ENCODE measurements at regions not wholly inside any gene's neighbourhood (a gene's known extent, or its start where the extent isn't known, plus 50 kb on each side); places are given as distances from the start of the nearest gene placed in this dataset.

DNA sequence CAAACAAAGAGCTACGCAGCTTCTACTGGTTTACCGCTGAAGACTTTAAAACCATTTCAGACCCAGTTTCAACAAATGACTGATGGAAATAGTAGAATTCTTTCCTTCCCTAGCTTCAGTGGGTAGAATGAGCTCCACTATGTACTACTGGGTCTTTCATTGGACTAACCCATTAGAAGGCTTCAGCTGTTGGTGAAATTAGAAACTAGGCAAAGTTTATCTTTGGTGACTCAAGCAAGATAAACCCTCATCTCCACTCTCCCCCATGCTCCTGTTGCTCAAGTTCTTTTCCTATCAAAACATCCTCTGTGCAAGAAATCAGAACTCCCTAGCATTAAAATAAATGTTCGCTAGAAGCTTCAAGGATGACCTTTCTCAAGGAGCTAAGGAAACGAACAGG is 159.2 kb downstream of the PAWR start (continued):
- TF ChIP-seq ZNF432 (CRISPR knock-in tag; IDR thresholded peaks at IDR 0.05; ENCODE audit: borderline replicate concordance) = no peak
- TF ChIP-seq EP300 (IDR thresholded peaks at IDR 0.05; ENCODE audit: low read depth in 2 of 2, low read length in 2 of 2) = 0 out of 4 replicates have a peak, but pooled peaks of 1 of the 2 experiments have one; percentile 14
- no peak for TF ChIP-seq EP300 (CRISPR knock-in tag; IDR thresholded peaks at IDR 0.05; ENCODE audit: borderline replicate concordance)
- TF ChIP-seq MED1 (CRISPR knock-in tag; IDR thresholded peaks at IDR 0.05) = 0 out of 2 replicates have a peak, but pooled peaks have one; percentile 18
- TF ChIP-seq SIX4 (CRISPR knock-in tag; IDR thresholded peaks at IDR 0.05) = no peak
- no peak for TF ChIP-seq MBD4 (IDR thresholded peaks at IDR 0.05; ENCODE audit: borderline replicate concordance, low read length)
- TF ChIP-seq POLR2AphosphoS2 (IDR thresholded peaks at IDR 0.05; ENCODE audit: low read depth, low read length) = no peak
- no peak for TF ChIP-seq ZSCAN9 (CRISPR knock-in tag; IDR thresholded peaks at IDR 0.05; ENCODE audit: borderline replicate concordance)
- TF ChIP-seq FIP1L1 (IDR thresholded peaks at IDR 0.05; ENCODE audit: borderline replicate concordance, insufficient read depth, low read depth, low read length) = no peak
- no peak for TF ChIP-seq FOXP1 (IDR thresholded peaks at IDR 0.05)
- TF ChIP-seq FOXP1 (CRISPR knock-in tag; IDR thresholded peaks at IDR 0.05) = 0 out of 2 replicates have a peak, but pooled peaks have one; percentile 8
- TF ChIP-seq SOX13 (IDR thresholded peaks at IDR 0.05) = no peak
- TF ChIP-seq SOX13 (CRISPR knock-in tag; conservative IDR thresholded peaks at IDR 0.05 in 1 of 2, IDR thresholded peaks at IDR 0.05 in 1 of 2) = 0 out of 4 replicates have a peak, but pooled peaks of 1 of the 2 experiments have one; percentile 7
- TF ChIP-seq IKZF1 (IDR thresholded peaks at IDR 0.05) = no peak
- no peak for TF ChIP-seq RARG (CRISPR knock-in tag; IDR thresholded peaks at IDR 0.05; ENCODE audit: low read depth)
- no peak for TF ChIP-seq PHF21A (CRISPR knock-in tag; IDR thresholded peaks at IDR 0.05)
- no peak for TF ChIP-seq ZNF879 (CRISPR knock-in tag; IDR thresholded peaks at IDR 0.05)
- TF ChIP-seq BRCA1 (CRISPR knock-in tag; IDR thresholded peaks at IDR 0.05) = no peak

- ChIA-PET CTCF (ENCODE audit: low intra/inter-chr PET ratio, low total read pairs) (no interaction called here), POLR2A (no interaction called here)
- in situ Hi-C loops (cut with HindIII; ENCODE audit: extremely low pct_ligation_motif_present, low pct_unique_long_range_greater_than_20kb) = loop anchor here (10.0 kb wide), 1 partner anchor 113 kb away; no protein-coding TSS in a partner anchor
- no TSS peak for BruUV-seq (replicated peaks)
- peaks cover 81% of the 10 kb centered on the region for H3K4me1 ChIP-seq (ENCODE audit: insufficient read depth, low read length)
- H3K9me3 ChIP-seq (ENCODE audit: low read length) = no peaks in the 10 kb centered on the region
- H3K36me3 ChIP-seq (replicated peaks in 1 of 2; ENCODE audit: control insufficient read depth in 1 of 2, insufficient read depth in 2 of 2, low read length in 2 of 2) = no peaks in the 10 kb centered on the region
- intact Hi-C loops (cut with micrococcal nuclease; ENCODE audit: unreplicated experiment) = no loop called here
- H3K27me3 ChIP-seq (ENCODE audit: control insufficient read depth in 1 of 2, insufficient read depth in 2 of 2, low read length in 2 of 2) = no peaks in the 10 kb centered on the region
- H3K9ac ChIP-seq (ENCODE audit: insufficient read depth, low read depth, low read length) = no peak overlapping the region
- H3K4me2 ChIP-seq (ENCODE audit: low read depth, low read length) = no peak overlapping the region
- FAIRE-seq (no peak), DNase-seq (ENCODE audit: low spot score) (peak; percentile 76), ATAC-seq (peak; percentile 58)
- H3K27ac ChIP-seq (ENCODE audit: extremely low read length, insufficient read depth, low read length) = peak overlapping the region; percentile 35
- H3K4me3 ChIP-seq (replicated peaks in 1 of 3; ENCODE audit: insufficient read depth in 1 of 3, low read depth in 2 of 3, low read length in 3 of 3) = no peak overlapping the region
- H4K20me1 ChIP-seq (ENCODE audit: insufficient read depth, low read length) = no peaks in the 10 kb centered on the region
- WGBS (ENCODE audit: low lambda C conversion rate) = 61% methylated on average over 1 of the region's 1 CpG
- H2AFZ ChIP-seq (ENCODE audit: low read length) = no peak overlapping the region
- H3K79me2 ChIP-seq (ENCODE audit: insufficient read depth, low read length) = no peaks in the 10 kb centered on the region
- TF ChIP-seq CHCHD3 (CRISPR knock-in tag; IDR thresholded peaks at IDR 0.05) (no peak), ZNF33A (CRISPR knock-in tag; IDR thresholded peaks at IDR 0.05; ENCODE audit: borderline replicate concordance) (no peak), PHF5A (CRISPR knock-in tag; IDR thresholded peaks at IDR 0.05; ENCODE audit: low read depth, unreplicated experiment) (no peak), GATAD2A (CRISPR knock-in tag; IDR thresholded peaks at IDR 0.05) (0 out of 2 replicates have a peak, but pooled peaks have one; percentile 21), CBX5 (CRISPR knock-in tag; IDR thresholded peaks at IDR 0.05; ENCODE audit: borderline replicate concordance) (no peak), FOXJ3 (CRISPR knock-in tag; IDR thresholded peaks at IDR 0.05; ENCODE audit: borderline replicate concordance) (no peak), FOXC1 (CRISPR knock-in tag; IDR thresholded peaks at IDR 0.05; ENCODE audit: borderline replicate concordance) (no peak), ZNF350 (CRISPR knock-in tag; IDR thresholded peaks at IDR 0.05; ENCODE audit: borderline replicate concordance, low read depth) (no peak), ZNF563 (CRISPR knock-in tag; IDR thresholded peaks at IDR 0.05) (no peak)
- TF ChIP-seq, protein P1, sequence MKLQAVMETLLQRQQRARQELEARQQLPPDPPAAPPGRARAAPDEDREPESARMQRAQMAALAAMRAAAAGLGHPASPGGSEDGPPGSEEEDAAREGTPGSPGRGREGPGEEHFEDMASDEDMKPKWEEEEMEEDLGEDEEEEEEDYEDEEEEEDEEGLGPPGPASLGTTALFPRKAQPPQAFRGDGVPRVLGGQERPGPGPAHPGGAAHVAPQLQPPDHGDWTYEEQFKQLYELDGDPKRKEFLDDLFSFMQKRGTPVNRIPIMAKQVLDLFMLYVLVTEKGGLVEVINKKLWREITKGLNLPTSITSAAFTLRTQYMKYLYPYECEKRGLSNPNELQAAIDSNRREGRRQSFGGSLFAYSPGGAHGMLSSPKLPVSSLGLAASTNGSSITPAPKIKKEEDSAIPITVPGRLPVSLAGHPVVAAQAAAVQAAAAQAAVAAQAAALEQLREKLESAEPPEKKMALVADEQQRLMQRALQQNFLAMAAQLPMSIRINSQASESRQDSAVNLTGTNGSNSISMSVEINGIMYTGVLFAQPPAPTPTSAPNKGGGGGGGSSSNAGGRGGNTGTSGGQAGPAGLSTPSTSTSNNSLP (IDR thresholded peaks at IDR 0.05; ENCODE audit: low read depth, low read length) = peak; percentile 10; the same call in 1 of the 2 replicates
Measured at GRCh38 chr12:79527473-79527872, 163.3 kb downstream of the PAWR start.

Measured in HepG2 (cell line).